Activated CD8-positive, alpha-beta T cell treated with anti-CD3 and anti-CD28 coated beads for 36 hours (primary cell): ENCODE measurements at regions not wholly inside any gene's neighbourhood (a gene's known extent, or its start where the extent isn't known, plus 50 kb on each side); places are given as distances from the start of the nearest gene placed in this dataset.

Experiments
- ATAC-seq: fragments of 200-7000 bp; cut with Tn5 transposase; one replicate; pipeline ENCODE4 v1.10.0; 2021; ENCODE audit warnings: mild to moderate bottlenecking, moderate library complexity
- CTCF ChIA-PET: fragments of 350-600 bp; sonication (Branson Sonifier 250); formaldehyde crosslinking; loops from one replicate; lab custom pipeline; 2021; ENCODE audit warnings: antibody characterized with exemption; lab: Charles Lee
- POLR2A ChIA-PET: fragments of 350-600 bp; sonication (Branson Sonifier 250); formaldehyde crosslinking; loops from one replicate; lab custom pipeline; 2021; ENCODE audit warnings: antibody characterized with exemption; lab: Charles Lee
- DNase-seq: peaks from one replicate; pipeline ENCODE4 v3.0.0-alpha.2; 2020
- H3K27ac Mint-ChIP-seq: one replicate; pipeline ENCODE4 v1.8.0; 2021; ENCODE audit warnings: mild to moderate bottlenecking, mixed read lengths
- H3K27me3 Mint-ChIP-seq: one replicate; pipeline ENCODE4 v1.8.0; 2021; ENCODE audit warnings: mixed read lengths
- H3K36me3 Mint-ChIP-seq: one replicate; pipeline ENCODE4 v1.8.0; 2021; ENCODE audit warnings: low read depth, mixed read lengths
- H3K4me1 Mint-ChIP-seq: one replicate; pipeline ENCODE4 v1.8.0; 2021; ENCODE audit warnings: low read depth, mixed read lengths
- H3K4me3 Mint-ChIP-seq: one replicate; pipeline ENCODE4 v1.8.0; 2021; ENCODE audit warnings: mild to moderate bottlenecking, moderate library complexity, mixed read lengths
- H3K9me3 Mint-ChIP-seq: one replicate; pipeline ENCODE4 v1.8.0; 2021; ENCODE audit warnings: mixed read lengths
- CTCF ChIP-seq: fragments of 200-600 bp; IDR thresholded peaks from one replicate; pipeline ENCODE4 v1.8.0; 2022; ENCODE audit warnings: antibody characterized with exemption, mild to moderate bottlenecking
- intact Hi-C: fragments of 100-400 bp; cut with micrococcal nuclease; formaldehyde crosslinking; loops from one replicate; pipeline ENCODE4 v1.10.0; 2022

DNA sequence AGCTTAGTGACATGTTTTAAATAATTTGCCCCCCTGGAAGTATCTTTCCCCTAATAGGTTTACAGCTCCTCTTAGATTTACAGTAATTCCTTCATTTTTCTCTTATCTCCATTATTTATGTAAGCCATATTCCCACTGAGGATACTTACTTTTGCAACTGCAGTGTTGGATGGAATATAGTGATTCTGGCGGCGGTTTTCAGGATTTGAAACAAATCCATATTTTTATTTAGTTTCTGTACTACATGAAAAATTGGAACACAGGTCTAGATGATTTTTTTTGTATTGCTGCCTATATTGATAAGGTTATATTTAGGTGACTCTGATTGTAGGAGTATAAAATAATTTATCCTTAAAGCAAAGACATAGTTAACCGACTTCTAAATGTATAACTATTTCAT lies 391.6 kb upstream of the SUCLG2 start:
- Mint-ChIP-seq H3K36me3 (no peaks in the 10 kb centered on the region), H3K4me3 (no peak overlapping the region)

DNA sequence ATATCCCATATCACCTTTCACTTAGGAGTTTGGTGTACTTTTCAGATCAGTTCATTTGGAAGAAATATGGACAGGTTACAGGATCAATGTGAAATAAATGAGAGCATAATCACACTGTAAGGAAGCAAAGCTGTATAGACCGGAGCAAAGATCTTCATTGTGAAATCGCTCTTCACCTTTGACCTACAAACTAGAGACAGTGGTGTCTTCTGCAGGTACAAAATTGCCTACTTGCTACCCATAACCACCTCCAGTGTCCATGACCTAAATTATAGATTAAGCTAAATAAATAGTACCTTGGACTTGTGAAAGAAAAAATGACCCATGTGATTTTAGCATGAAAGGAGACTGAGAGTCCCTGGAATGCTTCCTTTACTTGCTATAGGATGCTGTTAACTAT lies 379.5 kb upstream of the SUCLG2 start:
- Mint-ChIP-seq H3K4me1 (no peaks in the 10 kb centered on the region), H3K36me3 (no peaks in the 10 kb centered on the region), H3K27ac (no peak overlapping the region), H3K27me3 (peaks cover 1% of the 10 kb centered on the region), H3K9me3 (no peaks in the 10 kb centered on the region), H3K4me3 (no peak overlapping the region)
- no peak for TF ChIP-seq CTCF
- POLR2A ChIA-PET: no interaction called here
- ATAC-seq (no peak), DNase-seq (no peak)
- intact Hi-C loops: no loop called here
- CTCF ChIA-PET: no interaction called here

More for the DNA sequence above, 391.6 kb upstream of the SUCLG2 start:
- Mint-ChIP-seq H3K27ac (no peak overlapping the region), H3K9me3 (no peaks in the 10 kb centered on the region), H3K27me3 (peaks cover 2% of the 10 kb centered on the region), H3K4me1 (no peaks in the 10 kb centered on the region)
- CTCF ChIA-PET: interaction anchor here (1.0 kb wide), 1 partner anchor 9 kb away, joined by 3 read pairs; no protein-coding TSS in a partner anchor
- no peak for TF ChIP-seq CTCF
- DNase-seq: no peak
- POLR2A ChIA-PET: no interaction called here
- no peak for ATAC-seq
- intact Hi-C loops: no loop called here

DNA sequence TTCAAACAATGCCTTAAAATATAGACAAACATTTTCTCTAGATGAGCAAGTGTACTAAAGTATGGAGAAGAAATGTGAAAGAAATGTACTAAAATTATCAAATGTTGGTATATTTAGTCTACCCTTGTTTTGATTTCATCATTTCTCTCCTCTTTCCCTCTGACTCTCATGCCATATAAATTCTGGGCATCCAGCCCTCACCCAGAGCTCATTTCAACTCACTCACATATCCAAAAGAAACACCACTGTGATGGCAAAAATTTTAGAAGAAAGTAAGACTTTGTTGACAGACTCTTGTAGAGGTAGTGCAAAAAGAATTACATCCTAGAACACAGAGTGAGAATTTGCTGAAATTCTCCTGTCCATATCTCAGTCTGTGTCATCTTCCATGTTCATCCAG lies 377.8 kb upstream of the SUCLG2 start:
- no peaks in the 10 kb centered on the region for H3K9me3 Mint-ChIP-seq
- ChIA-PET POLR2A (no interaction called here), CTCF (no interaction called here)
- intact Hi-C loops: no loop called here
- ATAC-seq (no peak), DNase-seq (no peak)
- H3K27me3 Mint-ChIP-seq: peaks cover 1% of the 10 kb centered on the region
- H3K4me1 Mint-ChIP-seq: no peaks in the 10 kb centered on the region
- no peaks in the 10 kb centered on the region for H3K36me3 Mint-ChIP-seq
- H3K27ac Mint-ChIP-seq: no peak overlapping the region
- H3K4me3 Mint-ChIP-seq: no peak overlapping the region
- TF ChIP-seq CTCF: no peak

DNA sequence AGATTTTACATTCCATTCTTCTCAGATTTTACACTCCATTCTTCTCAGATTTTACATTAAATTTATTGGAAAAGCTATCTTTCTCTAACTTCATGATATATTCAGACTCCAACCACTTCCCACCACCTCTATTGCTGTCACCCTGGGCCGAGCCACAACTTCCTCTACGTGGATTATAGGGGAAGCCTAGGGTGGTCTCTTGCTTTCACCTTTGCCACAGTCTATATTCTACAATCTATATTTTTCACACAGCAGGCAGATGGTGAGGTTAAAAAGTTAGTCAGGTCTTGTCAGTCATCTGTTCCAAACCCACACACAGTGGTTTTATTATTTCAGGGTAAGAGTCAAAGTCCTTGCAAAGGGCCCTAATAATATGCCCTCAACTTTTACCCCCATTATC lies 370.8 kb upstream of the SUCLG2 start:
- ATAC-seq (peak; percentile 39), DNase-seq (no peak)
- ChIA-PET CTCF (no interaction called here), POLR2A (no interaction called here)
- no peak overlapping the region for H3K27ac Mint-ChIP-seq
- H3K9me3 Mint-ChIP-seq: no peaks in the 10 kb centered on the region
- H3K36me3 Mint-ChIP-seq: no peaks in the 10 kb centered on the region
- intact Hi-C loops: no loop called here
- H3K27me3 Mint-ChIP-seq: no peaks in the 10 kb centered on the region
- TF ChIP-seq CTCF: no peak
- H3K4me3 Mint-ChIP-seq: no peak overlapping the region
- peaks cover 10% of the 10 kb centered on the region for H3K4me1 Mint-ChIP-seq

- H3K27me3 Mint-ChIP-seq: no peaks in the 10 kb centered on the region
- peaks cover 4% of the 10 kb centered on the region for H3K4me1 Mint-ChIP-seq
- no peak for DNase-seq
- ATAC-seq: no peak
- no peaks in the 10 kb centered on the region for H3K36me3 Mint-ChIP-seq
- no peak overlapping the region for H3K27ac Mint-ChIP-seq
- no peak for TF ChIP-seq CTCF
- no peaks in the 10 kb centered on the region for H3K9me3 Mint-ChIP-seq
- POLR2A ChIA-PET: no interaction called here
- intact Hi-C loops: no loop called here
- no peak overlapping the region for H3K4me3 Mint-ChIP-seq
- CTCF ChIA-PET: no interaction called here
These were observed 365.5 kb upstream of the SUCLG2 start for GRCh38 chr3:68019876-68020275.
